ENCODE measurements at regions not wholly inside any gene's neighbourhood (a gene's known extent, or its start where the extent isn't known, plus 50 kb on each side); places are given as distances from the start of the nearest gene placed in this dataset.
"Not testable (repeated sequence)": the region's sequence is repeated elsewhere in the genome, so short reads cannot be mapped to it uniquely, and the experiment has no call there.

DNA sequence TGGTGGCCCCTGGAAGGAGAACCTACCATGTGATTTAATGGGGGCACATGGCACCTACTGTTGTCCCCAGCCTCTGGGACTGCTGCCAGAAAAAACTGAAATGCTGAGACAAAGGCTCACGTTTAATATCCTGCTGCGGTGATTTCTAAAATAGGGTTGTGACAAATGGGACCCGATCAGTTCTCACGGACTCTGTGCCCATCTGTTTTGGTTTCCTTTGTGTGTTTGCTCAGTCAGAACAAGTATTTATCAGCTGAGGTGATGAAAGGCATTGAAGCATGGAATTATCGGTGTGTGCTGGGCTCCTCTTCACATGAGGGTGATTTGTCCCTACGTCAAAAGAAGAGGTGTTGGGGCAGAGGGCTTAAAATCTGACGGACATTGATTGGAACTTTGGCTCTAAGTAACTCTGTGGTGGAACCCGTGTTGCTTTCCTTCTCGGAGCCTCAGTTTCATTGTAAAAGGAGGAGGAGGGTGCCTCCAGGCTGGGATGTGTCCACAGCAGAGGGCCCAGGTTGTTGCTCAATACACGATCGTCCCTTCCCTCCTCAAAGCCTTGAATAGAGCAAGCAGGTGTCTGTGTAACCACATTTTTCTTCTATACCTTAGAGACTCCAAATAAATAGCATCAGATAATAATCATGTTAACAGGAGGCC lies 283.3 kb upstream of the RGMA start:
- no peak for DNase-seq (ENCODE audit: low read depth in 1 of 2, low spot score in 1 of 2)

DNA sequence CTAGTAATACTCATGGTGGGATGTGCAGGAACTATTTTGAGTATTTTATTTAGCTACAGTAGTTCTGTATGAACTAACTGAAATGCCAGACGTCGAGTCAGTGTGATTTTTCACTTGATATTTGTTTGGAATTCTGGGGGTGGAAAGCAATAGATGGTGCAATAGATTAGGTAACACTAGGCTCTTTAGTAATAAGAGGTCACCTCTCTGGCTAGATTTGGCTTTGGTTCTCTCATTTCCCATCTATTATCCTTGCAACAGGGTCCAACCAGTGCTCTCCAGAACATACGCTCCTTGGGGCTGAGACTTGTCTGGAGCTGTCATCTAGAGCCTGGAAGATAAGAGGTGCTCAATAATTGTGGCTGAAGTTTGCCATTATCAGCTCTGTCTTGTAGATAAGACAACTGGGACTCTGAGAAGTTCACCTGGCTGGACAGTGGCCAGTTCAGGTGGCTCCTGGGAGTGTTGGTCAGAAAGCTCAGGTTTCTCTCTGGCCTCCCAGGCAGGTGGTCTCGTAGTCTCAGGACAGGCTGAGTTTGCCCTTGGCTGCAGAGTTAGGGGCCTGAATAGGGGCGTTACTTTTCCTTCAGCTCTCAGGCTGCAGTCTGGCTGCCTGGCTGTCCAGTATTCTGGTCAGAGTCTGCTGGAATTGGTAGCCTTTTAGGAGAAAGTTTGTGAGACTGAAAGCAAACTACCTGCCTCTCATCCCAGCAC lies 277.5 kb upstream of the RGMA start:
- no peak for DNase-seq (ENCODE audit: low read depth in 1 of 2, low spot score in 1 of 2)

DNA sequence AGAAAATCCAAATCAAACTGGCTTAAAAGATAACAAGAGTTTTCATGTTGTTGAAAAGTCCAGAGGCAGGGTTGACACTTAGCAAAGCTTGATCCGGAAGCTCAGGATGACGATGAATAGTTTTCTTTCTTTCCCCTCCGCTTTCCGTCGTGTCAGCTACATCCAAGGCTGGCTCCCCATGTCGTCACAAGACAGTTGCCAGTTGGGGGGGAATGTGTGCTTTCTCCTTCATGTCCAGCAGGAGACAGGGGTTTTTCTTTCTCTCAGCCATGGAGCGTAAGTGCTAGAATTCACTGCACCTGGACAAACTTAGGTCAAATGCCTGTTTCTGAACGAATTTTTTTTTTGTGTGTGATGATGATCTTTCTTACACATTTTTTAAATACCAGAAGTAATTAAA lies 273.8 kb upstream of the RGMA start:
- DNase-seq (ENCODE audit: low read depth in 1 of 2, low spot score in 1 of 2), result no peak

DNA sequence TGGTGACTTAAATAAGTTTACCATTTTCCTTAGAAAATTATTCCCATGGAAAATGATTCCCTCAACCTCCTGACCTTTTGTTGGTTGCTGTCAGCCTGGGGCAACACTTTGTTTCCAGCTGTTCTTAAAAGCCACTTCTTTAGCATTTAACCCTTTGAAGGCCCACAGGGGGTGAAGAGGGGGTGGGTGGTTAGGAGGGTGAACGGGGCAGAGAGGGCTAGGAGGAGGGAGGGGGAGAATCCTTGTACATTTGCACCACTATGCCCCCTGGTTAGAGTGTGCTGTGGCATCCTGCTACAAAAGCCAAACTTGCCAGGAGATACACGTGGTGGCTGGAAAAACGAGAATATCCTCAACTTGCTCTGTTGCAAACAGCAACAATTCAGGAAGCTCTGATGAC lies 273.2 kb upstream of the RGMA start:
- no peak for DNase-seq (ENCODE audit: low read depth in 1 of 2, low spot score in 1 of 2)

DNA sequence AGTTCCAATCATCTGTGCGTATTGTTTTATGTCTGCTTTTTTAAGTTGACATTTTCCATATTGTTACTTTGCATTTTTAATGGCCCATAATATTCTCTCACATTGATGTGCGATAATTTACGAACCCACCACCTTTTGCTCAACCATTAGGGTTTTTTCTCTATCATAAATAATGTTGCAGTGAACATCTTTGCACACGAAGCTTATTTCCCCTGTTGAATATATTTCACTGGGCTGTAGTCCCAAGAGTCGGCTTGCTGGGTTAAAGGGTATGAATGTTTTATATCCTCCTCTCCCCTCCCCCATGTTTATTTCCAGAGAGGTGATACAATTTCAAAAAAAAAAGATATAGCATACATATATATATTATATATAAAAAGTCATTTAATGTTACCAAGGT lies 272.7 kb upstream of the RGMA start:
- DNase-seq (ENCODE audit: low read depth in 1 of 2, low spot score in 1 of 2), result no peak

DNA sequence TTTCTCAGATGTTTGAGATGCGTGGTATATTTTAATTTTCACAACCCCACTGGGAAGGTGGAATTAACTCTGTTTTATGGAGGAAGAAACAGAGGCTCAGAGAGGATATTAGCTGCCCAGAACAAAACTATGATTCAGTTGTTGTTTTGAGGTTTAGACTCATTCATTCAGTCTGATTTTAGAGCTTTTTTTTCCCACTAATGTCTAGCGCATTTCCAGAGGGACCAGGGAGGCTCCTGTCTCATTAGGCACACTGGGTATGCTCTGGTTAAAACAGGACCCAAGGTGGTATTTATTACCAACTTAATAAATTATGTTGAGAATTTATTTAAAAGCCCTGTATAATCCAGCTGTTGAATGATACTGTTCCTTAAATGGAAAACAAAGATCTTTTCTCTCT lies 272.0 kb upstream of the RGMA start:
- DNase-seq (ENCODE audit: low read depth in 1 of 2, low spot score in 1 of 2), result no peak

DNA sequence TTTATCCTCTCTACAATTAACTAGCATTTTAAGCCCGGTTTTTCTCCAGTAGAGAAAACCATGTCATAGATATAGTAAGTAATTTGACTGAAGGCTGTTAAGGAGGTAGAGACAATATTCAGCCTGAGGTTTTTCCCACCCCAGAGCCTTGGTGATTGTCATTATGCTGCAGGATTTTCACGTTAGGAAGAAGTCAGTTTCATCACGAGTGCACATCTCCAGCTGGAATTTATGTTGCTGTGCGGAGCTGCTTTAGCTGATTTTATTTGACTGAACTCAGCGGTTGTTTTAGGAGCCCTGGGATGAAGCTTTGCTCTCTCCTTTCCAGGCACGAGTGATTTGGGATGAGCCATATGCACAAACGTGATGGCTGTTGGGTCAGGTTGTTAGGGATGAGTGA lies 271.3 kb upstream of the RGMA start:
- no peak for DNase-seq (ENCODE audit: low read depth in 1 of 2, low spot score in 1 of 2)

DNA sequence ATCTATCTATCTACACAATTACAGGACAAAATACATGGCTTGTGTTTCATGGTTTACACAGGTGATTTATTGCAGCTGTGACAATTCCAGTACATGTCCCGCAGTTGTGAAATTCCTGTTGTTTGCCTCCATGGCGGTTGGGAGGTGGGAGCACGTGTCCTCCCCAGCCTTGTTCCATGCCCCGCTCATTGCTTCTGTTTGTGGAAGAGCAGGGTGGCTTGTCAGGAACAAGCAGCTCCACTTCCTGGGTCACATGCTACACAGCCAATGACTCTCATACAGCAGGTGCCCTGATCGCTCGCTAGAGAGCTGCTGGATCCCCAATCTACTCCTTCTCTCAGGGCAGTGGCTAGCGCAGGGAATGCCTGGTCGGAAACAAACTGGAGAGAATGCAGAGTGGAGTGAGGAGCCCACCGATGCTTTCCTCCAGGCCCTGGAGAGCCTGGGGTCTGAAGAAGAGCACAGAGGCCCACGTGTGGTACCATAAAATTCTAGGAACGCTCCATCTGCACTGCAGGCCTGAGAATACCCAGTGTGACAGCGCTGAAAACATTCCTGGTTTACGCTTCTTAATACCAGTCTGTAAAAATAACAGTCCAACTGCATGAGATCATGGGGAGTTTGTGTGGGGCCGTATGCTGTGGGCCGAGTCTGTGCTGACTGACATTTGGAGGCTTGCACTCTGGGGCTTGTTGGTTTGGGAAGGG lies 270.6 kb upstream of the RGMA start:
- no peak for DNase-seq (ENCODE audit: low read depth in 1 of 2, low spot score in 1 of 2)

DNA sequence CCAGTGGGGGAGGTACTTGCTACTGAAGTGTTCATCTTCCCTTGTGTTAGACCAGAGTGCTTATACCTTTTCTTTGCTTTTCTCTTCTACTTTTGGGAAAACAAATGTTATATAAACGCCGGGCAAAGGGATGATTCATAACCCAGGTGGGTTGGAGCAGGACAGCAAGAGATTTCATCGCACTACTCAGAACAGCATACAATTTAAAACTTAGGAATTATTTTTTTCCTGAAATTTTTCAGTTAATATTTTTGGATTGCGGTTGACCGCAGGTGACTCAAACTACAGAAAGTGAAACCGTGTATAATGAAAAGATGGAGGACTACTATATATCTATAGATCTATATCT lies 270.0 kb upstream of the RGMA start:
- DNase-seq (ENCODE audit: low read depth in 1 of 2, low spot score in 1 of 2), result no peak

DNA sequence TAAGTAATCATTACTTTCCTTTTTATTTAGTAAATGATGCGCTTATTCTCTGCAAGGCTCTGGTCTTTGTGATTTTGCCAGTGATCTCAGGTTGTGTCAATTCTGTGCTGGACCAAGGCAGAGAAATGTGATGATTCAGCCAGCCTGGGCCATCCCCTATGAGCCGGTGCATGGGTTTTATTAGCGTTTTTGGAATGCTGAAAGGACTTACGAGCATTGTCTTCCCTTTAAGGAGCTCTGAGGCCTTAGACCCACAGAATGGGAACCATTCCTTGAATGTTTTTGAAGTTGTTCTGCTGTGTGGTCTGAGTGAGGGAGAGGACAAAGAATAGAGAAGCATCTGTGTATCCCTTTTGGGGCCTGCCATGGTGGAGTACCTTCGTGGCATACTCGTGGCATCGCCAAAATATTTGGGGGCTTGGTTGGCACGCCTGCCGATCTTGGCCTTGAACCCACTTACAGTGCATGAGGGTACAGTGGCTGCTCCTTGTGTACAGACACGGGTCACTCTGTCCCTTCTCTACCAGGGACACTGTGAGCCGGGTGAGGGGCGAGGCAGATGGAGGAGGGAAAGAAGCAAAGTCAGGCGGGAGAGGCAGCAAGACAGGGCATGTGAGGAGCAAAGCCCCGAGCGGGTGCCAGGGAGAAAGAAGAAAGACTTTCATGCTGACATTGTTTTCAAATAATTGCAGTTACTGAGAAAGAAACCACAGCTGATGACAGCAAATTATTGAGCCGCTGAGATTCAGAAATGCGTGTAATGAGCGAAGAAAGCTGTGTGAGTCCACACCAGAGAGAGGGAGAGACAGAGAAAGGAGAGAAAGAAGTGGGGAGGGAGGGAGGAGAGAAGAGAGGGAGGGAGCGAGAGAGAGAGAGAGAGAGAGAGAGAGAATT lies 269.4 kb upstream of the RGMA start:
- DNase-seq (ENCODE audit: low read depth in 1 of 2, low spot score in 1 of 2), result no peak

DNA sequence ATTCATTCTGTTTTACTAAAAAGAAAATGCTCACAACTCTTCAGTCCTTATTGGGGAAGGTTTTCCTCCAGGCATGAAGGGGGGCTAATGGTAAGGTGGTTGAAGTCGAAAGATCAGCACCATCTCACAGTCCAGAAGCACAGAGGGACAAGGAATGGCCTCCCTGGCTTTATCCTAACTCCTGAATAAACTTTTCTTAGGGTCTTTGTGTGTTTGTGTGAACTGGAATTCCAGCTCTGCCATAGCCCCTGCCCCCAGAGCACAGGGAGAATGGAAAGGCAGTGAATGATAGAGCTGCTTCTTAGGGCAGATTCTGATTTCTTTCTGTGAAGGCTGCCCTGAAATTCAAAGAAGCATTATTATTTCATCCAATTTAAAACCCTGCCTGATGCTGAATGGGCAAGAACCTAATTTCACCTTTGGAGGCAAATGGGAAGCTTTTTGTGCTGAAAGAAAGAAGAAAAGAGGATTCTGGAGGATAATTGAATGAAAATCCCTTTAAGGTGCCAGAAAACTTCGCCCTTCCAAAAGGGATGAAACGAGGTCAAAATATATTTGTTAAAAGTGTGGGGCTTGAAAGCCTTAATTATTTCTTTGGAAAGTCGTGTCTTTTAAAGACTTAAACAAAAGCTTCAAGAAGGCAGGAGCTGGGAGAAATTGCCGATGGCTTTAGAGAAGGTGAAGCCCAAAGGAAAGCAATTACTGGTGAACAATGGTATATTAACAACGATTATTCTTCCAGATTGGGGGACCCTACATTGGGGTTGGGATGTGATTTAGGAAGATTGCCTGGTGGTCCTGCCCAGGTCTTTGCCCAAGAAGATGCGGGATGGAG lies 259.9 kb upstream of the RGMA start:
- DNase-seq (ENCODE audit: low read depth in 1 of 2, low spot score in 1 of 2), result no peak

DNA sequence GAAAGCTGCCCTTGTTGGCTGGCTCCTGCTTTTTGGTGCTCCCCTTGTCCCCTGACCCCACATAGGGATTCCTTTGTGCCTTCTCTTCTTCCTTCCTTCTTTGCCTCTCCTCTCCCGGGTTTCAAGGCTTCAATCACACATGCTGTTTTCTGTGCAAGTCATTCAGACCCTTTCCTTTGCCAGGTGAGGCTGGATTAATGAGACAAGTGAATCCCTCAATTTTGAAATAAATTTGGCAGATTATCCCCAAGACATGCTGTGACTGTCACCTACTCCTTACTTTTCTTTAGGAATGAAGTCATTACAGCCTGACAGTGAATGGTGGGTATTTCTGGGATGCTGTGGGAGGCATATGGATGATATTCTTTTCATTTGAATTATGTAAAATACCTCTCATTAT lies 259.0 kb upstream of the RGMA start:
- DNase-seq (ENCODE audit: low read depth in 1 of 2, low spot score in 1 of 2), result no peak

DNA sequence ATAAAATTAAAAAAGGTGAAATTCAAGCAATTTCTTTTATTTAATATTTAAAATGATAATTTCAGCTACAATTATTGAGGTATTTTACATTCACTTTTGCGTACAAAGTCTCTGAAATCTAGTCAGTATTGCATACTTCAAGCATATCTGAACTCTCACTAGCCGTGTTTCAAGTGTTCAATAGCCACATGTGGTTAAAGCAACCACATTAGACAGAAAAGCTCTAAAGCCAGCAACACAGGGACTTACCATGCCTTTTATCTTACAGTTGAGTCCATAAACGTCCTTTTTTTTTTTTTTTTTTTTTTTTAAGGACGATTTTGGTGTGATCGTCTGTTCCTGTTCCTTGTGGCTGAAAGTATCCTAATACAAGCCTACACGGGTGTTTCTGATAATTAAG lies 257.0 kb upstream of the RGMA start:
- no peak for DNase-seq (ENCODE audit: low read depth in 1 of 2, low spot score in 1 of 2)

DNA sequence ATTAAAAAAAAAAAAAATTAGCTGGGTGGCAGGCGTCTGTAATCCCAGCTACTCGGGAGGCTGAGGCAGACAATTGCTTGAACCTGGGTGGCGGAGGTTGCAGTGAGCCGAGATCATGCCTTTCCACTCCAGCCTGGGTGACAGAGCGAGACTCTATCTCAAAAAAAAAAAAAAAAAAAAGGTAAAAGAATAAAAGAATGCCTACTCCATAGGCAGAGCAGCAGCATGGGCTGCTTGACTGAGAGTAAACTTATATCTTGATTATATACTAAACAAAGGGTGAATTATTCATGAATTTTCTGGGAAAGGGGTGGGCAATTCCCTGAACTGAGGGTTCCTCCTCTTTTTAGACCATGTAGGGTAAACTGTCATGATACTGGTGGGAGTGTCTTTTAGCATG lies 254.4 kb upstream of the RGMA start:
- DNase-seq (ENCODE audit: low read depth in 1 of 2, low spot score in 1 of 2), result not testable (repeated sequence)

DNA sequence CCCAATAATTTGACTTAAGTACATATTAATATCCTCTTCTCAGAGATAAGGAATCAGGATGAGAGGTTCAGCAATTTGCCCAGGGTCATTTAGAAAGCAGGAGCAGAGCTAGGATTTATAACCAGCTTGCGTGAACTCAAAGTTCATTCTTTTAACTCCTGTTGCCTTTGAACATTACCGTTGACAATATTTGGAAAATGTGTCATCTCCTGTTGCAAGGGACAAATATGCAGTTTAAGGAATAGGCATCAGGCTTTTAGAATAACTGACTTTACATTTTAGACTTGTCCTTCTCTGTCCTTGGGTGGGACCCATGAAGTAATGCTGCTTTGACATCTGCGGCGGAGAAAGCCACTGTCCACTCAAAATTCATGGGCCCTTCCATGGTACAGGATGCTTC lies 252.2 kb upstream of the RGMA start:
- DNase-seq (ENCODE audit: low read depth in 1 of 2, low spot score in 1 of 2), result no peak

DNA sequence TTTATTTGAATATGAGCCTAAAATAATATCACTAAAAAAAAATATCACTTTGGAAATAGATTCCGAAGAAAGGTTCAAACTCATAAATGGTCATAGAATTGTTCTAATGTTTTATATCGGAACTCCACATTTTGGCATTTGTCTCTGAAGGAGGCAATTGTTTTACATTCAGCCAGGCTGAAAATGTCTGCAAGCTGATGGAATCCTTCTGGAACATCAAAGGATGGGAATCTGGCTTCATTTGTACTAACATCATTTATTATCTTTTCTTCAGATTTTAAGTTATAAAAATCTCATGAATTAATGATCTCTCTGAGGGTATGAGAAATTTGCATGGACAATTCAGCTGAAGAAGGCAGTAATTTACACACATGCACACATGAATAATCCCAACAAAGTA lies 251.4 kb upstream of the RGMA start:
- no peak for DNase-seq (ENCODE audit: low read depth in 1 of 2, low spot score in 1 of 2)

DNA sequence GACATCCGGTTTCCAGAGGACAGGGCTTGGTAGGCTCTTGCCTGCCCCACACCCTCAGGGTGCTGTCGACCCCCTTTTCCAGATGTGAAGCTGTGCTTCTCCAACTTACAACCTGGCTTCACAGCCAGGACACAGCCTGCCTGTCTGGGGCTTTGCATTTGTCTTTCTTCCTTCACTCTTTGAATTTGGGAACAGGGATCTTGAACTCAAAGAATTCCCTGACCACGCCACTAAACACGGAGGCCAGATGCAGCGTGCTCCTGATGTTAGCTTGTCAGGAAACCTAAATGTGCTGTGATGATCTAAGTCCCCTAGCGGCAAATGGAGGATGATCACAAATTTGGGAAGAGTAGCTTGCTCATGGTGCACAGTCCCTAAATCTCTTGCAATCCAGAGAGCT lies 244.8 kb upstream of the RGMA start:
- DNase-seq (ENCODE audit: low read depth in 1 of 2, low spot score in 1 of 2), result no peak

DNA sequence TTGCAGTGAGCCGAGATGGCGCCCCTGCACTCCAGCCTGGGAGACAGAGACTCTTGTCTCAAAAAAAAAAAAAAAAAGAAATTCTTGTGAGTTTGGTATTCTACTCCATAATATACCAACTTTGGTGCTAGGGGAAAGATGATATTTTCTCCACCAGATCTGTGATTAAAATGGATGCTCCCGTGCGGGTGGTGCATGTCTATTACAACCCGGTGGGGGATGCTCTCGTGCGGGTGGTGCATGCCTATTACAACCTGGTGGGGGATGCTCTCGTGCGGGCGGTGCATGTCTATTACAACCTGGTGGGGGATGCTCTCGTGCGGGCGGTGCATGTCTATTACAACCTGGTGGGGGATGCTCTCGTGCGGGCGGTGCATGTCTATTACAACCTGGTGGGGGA lies 244.1 kb upstream of the RGMA start:
- DNase-seq (ENCODE audit: low read depth in 1 of 2, low spot score in 1 of 2), result not testable (repeated sequence)

DNA sequence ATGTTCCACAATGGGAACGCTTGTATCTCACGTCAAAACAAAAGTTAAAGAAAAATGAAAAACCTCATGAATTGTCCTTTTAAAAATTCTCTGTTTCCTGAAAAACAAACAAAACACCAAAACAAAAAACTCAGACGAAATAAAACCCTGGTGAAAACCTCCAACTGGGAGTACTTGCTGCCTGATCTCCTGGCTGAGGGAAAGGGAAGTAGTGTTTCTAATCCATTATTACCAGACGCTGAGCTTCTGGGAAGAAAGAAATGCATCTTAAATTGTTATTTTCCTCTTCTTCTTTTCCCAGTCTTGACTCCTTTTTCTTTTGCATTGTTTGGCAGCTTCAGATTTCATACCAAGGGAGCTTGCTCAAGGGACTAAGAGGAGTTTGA lies 243.2 kb upstream of the RGMA start:
- no peak for DNase-seq (ENCODE audit: low read depth in 1 of 2, low spot score in 1 of 2)

DNA sequence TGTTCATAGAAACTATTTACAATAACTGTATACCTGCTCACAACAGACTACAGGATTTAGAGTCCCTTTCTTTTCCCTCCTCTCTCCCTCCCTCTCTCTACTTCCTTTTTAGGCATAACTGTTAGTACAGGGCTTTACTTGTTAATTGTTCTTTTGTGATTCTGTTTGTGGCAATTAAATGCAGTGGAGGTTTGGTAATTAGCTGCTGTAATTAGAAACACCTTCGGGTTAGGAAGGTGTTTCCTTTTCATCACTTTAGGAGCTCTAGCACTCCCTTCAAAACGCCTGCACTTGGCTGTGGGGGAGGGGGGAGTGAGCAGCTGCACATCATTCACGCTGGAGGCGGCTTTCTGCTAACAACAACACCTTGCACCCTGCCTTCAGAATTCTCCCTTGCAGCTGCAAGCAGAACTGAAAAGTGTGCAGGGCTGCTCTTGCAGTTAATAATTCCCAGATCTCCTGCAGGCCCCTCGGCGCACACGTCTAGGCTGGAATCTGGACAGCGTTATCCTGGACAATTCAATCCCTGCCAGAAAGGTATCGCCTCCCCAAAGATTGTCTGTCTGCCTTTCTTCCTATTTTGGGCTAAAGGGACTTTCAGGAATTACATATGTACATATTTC lies 242.6 kb upstream of the RGMA start:
- no peak for DNase-seq (ENCODE audit: low read depth in 1 of 2, low spot score in 1 of 2)

All from stimulated activated CD4-positive, alpha-beta T cell treated with anti-CD3 and anti-CD28 coated beads, Interleukin-15, amount 100 ng/mL, for 1 hour (primary cell).